AG04449 (cell line): ENCODE measurements at regions not wholly inside any gene's neighbourhood (a gene's known extent, or its start where the extent isn't known, plus 50 kb on each side); places are given as distances from the start of the nearest gene placed in this dataset.

Experiments
- CTCF ChIA-PET: fragments of 350-600 bp; formaldehyde crosslinking; extraction: SDS; loops from one replicate; lab custom pipeline; 2021; ENCODE audit warnings: antibody characterized with exemption; lab: Yijun Ruan, JAX
- POLR2A ChIA-PET: fragments of 400-600, 350-600 bp; formaldehyde crosslinking; extraction: SDS; loops from one replicate; lab custom pipeline; 2020; ENCODE audit warnings: antibody characterized with exemption, inconsistent platforms; lab: Yijun Ruan, JAX
- DNase-seq: peaks from one replicate; pipeline ENCODE4 v3.0.0-alpha.2; 2010; ENCODE audit warnings: low read depth, low spot score
- H3K4me3 ChIP-seq: 2 replicates; pipeline ENCODE4 v1.5.1; 2011; ENCODE audit warnings: low read depth, mild to moderate bottlenecking, control low read depth, low read length
- CTCF ChIP-seq: IDR thresholded peaks from one replicate; pipeline ENCODE4 v1.5.1; 2011; ENCODE audit warnings: mild to moderate bottlenecking, moderate library complexity, low read length, control low read depth, inconsistent platforms; ENCODE audit not compliant: insufficient read depth; ENCODE audit errors: missing control alignments

GRCh38 chr1:47701741-47702515 lies 264.1 kb downstream of the FOXD2 start:
- CTCF ChIA-PET = interaction anchor here (0.8 to 18.8 kb wide), 2 partner anchors 9 to 266 kb away, joined by 3 to 470 read pairs; partner anchors contain the start of gene FOXD2
- no peak for TF ChIP-seq CTCF
- POLR2A ChIA-PET = no interaction called here
- no peak for DNase-seq
- no peak overlapping the region for H3K4me3 ChIP-seq

DNA sequence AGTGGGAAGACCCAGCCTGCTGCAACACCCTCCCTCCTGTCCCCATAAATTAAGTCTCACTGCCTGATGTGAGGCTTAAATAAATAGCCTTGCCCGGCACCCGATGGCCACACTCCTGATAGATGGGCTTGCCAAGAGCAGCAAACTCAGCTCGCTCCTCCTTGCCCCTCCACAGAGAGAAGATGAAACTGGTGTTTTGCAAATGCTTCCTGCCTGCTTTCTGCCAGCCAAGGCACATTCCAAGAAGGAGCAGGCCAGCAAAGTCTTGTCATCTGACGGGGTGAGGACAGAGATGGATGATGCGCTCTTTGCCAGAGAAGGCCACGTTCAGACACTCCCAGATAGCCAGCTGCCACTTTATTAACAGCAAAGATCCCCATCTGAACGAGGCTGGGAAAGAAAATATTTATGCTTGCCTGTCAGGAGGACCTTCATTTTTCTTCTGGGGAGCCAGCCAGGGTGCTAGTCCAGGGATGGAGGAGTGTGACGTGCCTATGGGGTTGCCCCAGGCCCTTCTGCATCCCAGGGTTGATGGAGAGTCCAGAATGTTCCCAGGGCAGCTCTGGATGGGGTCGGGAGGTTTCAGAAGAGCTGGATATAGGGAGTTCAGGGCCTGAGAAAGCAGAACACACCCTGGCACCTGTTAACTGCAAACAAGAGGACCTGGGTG lies 265.4 kb downstream of the FOXD2 start:
- ChIA-PET CTCF (interaction anchor here (1.2 to 18.8 kb wide), 3 partner anchors 8 to 268 kb away, joined by 3 to 470 read pairs (median 4); partner anchors contain the start of gene FOXD2), POLR2A (no interaction called here)
- DNase-seq = no peak
- H3K4me3 ChIP-seq = no peak overlapping the region
- no peak for TF ChIP-seq CTCF

GRCh38 chr1:47703981-47704596 lies 266.2 kb downstream of the FOXD2 start:
- H3K4me3 ChIP-seq = no peak overlapping the region
- no peak for TF ChIP-seq CTCF
- no peak for DNase-seq
- POLR2A ChIA-PET = no interaction called here
- CTCF ChIA-PET = interaction anchor here (0.7 to 18.8 kb wide), 5 partner anchors 9 to 315 kb away, joined by 3 to 470 read pairs (median 4); partner anchors contain the start of gene FOXD2

DNA sequence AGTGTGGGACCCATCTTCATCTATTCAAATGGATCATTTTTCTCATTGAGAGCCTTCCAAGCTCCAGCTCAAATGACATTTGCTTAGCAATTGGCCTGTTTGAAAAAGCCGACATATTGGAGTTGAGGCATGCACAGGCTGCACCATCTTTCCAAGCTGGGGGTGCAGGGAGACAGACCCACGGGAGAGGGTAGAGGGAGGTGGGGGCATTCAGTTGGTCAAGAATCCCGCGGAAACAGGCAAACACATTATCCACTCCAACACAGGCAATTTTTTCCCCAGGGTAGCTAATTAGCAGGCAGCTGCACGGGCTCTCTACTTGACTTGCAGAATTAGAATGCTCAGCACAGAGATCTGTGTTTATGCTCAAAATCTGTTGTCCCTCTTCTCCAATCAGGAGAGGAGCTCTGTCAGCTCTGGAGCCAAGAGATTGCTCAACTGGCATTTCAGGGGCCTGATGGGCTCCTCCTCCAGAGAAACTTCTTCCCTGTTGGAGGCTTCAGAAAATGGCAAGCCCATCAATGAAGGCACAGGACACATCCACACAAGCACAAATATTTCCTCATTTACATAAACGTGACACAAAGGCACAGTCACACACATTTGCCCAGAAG lies 267.8 kb downstream of the FOXD2 start:
- ChIA-PET POLR2A (no interaction called here), CTCF (interaction anchor here (0.6 to 18.8 kb wide), 5 partner anchors 11 to 316 kb away, joined by 4 to 470 read pairs (median 4); partner anchors contain the start of gene FOXD2)
- no peak for DNase-seq
- TF ChIP-seq CTCF = no peak
- H3K4me3 ChIP-seq = no peak overlapping the region

- ChIA-PET CTCF (interaction anchor here (2.0 to 18.8 kb wide), 2 partner anchors 272 to 318 kb away, joined by 9 to 470 read pairs; partner anchors contain the start of gene FOXD2), POLR2A (no interaction called here)
- H3K4me3 ChIP-seq = no peak overlapping the region
- TF ChIP-seq CTCF = no peak
- no peak for DNase-seq
Observed at GRCh38 chr1:47707503-47707902, 269.7 kb downstream of the FOXD2 start.
